ENCODE measurements at regions not wholly inside any gene's neighbourhood (a gene's known extent, or its start where the extent isn't known, plus 50 kb on each side); places are given as distances from the start of the nearest gene placed in this dataset.

DNA sequence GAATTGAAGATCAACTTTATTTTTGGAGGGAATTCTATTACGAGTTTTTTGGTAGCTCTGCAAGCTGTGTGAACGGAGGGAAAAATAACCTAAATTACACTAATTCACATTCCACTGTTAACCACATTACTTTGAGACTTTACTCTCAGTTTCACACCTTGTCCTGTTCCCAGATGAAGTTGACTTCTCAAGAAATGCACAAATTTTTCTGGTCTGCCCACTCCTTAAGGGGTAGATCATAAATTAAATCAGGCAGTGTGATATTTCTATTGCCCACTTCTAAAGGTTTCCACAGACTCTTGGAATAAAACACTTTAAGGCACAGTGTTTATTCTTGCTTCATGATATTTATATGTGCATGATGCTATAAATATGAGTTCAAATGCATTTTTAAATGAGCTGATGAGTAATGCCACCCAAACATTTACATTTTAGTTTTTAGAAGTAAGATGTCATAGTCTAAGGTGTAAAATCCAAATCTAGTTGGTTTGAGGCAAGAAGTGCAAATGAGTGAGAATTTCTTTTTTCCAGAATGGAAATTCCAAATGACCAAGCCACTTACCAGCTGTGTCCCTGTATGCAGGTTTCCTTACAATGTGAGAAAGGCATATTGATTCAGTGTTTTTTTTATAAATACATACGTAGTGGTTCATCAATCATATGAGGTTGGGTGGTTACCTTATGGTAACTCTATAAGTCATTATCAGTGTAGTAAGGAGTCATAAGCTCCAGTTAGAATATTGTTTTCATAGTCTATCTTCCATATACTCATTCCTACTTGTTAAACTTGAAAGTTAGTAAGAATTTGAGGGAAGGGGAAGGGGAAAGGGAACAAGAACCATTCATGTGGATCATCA is 437.7 kb upstream of the MEF2C start:
- TF ChIP-seq EZH2phosphoT487 (IDR thresholded peaks at IDR 0.05; ENCODE audit: low read depth, severe bottlenecking, unreplicated experiment) (no peak), EZH2 (IDR thresholded peaks at IDR 0.05; ENCODE audit: borderline replicate concordance) (no peak)
- TF ChIP-seq, protein P1, sequence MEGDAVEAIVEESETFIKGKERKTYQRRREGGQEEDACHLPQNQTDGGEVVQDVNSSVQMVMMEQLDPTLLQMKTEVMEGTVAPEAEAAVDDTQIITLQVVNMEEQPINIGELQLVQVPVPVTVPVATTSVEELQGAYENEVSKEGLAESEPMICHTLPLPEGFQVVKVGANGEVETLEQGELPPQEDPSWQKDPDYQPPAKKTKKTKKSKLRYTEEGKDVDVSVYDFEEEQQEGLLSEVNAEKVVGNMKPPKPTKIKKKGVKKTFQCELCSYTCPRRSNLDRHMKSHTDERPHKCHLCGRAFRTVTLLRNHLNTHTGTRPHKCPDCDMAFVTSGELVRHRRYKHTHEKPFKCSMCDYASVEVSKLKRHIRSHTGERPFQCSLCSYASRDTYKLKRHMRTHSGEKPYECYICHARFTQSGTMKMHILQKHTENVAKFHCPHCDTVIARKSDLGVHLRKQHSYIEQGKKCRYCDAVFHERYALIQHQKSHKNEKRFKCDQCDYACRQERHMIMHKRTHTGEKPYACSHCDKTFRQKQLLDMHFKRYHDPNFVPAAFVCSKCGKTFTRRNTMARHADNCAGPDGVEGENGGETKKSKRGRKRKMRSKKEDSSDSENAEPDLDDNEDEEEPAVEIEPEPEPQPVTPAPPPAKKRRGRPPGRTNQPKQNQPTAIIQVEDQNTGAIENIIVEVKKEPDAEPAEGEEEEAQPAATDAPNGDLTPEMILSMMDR (IDR thresholded peaks at IDR 0.05; ENCODE audit: poor library complexity) = no peak
